GM10266 (cell line): ENCODE measurements at regions not wholly inside any gene's neighbourhood (a gene's known extent, or its start where the extent isn't known, plus 50 kb on each side); places are given as distances from the start of the nearest gene placed in this dataset.

Experiments
- DNase-seq: peaks from one replicate; pipeline ENCODE4 v3.0.0; 2012; ENCODE audit errors: extremely low spot score
- TF ChIP-seq, protein P1 (sequence below): IDR thresholded peaks from 2 replicates; pipeline ENCODE4 v1.5.1; 2012; ENCODE audit warnings: mild to moderate bottlenecking, low read depth; ENCODE audit not compliant: control insufficient read depth, insufficient read depth; ENCODE audit errors: missing control alignments

DNA sequence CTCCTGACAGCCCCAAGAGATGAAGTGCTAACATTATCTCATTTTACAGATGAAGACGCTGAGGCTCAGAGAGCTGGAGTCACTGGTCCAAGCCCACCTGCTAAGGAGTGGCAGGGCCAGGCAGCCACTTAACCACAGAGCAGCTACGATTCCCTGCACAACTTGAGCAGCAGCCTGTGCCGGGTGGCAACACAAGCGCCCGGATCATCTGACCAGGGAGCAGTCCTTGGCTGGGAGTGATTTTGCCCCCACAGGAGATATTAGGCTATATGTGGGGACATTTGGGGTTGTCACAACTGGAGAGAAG, 93.2 kb upstream of the PTPN1 start:
- no peak for DNase-seq
- TF ChIP-seq, protein P1, sequence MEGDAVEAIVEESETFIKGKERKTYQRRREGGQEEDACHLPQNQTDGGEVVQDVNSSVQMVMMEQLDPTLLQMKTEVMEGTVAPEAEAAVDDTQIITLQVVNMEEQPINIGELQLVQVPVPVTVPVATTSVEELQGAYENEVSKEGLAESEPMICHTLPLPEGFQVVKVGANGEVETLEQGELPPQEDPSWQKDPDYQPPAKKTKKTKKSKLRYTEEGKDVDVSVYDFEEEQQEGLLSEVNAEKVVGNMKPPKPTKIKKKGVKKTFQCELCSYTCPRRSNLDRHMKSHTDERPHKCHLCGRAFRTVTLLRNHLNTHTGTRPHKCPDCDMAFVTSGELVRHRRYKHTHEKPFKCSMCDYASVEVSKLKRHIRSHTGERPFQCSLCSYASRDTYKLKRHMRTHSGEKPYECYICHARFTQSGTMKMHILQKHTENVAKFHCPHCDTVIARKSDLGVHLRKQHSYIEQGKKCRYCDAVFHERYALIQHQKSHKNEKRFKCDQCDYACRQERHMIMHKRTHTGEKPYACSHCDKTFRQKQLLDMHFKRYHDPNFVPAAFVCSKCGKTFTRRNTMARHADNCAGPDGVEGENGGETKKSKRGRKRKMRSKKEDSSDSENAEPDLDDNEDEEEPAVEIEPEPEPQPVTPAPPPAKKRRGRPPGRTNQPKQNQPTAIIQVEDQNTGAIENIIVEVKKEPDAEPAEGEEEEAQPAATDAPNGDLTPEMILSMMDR: no peak

DNA sequence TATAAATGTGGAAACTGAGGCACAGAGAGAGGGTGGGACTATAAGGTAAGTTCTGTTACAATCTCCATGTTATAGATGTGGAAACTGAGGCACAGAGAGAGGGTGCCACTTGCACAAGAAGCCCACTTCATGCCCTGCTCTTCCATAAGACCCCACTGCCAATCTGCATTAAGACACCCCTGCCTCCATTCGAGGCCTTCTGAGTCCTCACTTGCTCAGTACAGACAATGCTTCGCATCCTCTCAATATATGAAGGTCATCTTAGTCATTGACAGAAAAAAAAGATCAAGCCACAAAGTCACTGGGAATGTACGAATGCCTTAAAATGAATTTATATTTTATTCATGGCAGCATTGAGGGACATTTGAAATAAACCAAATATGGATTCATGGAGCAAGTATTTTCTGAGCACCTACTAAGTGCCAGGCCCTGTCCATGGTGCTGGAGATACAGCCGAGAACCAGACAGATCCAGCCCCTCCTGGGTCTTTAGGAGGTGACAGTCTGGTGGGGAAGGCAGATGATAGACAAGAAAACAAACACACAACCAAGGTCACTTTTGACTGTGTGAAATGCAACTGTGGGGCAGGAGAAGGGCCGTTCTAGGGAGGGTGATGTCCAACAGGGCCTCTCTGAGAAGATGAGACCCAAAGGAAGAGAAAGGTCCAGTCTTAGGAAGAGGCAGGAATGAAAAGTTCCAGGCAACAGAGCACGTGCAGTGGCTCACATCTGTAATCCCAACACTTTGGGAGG, 92.5 kb upstream of the PTPN1 start:
- DNase-seq: no peak
- TF ChIP-seq, protein P1: no peak

DNA sequence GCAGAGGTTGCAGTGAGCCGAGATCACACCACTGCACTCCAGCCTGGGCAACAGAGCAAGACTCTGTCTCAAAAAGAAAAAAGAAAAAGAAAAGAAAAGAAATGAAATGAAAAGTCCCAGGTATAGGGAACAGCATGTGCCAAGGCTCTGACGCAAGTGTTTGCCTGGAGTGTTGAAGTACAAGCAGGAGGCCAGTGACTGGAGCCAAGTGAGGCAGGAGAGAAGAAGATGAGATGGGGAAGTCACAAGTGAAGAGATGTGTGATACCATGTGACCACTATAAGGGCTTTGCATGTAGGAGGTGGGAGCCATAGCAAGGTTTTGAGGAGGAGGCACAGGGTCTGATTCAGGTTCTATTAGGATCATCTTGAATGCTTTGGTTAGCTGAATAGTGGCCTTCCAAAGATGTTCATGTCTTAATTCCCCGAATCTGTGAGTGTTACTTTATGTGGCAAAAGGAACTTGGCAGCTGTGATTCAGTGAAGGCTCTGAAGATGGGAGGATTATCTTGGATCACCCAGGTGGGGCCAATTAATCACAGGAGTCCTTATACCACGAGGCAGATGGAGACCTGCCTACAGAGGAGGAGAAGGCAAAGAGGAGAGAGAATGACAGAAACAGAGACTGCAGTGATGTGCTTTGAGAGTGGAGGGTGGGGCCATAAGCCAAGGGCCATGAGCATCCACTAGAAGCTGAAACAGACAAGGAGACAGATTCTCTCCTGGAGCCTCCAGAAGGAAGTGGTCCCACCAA, 91.1 kb upstream of the PTPN1 start:
- TF ChIP-seq, protein P1: no peak
- no peak for DNase-seq

DNA sequence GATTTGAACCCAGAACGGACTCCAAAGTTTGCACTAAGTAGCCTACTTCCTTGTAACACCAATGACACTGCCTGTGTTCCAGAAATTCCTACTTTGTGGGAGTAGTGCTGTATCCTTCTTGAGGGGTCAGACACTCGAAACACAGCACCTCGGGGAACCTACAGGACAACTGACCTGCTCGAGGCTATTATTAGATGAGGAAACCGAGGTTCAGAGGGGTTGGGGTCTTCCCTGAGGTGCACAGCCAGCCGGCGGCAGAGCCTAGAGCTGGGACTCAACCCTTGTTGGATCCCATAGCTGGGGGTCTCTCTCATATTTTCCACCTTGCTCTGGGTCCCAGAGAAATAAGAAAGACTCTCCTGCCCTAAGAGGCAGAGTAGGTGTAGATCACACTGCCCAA, 89.8 kb upstream of the PTPN1 start:
- TF ChIP-seq, protein P1: no peak

DNA sequence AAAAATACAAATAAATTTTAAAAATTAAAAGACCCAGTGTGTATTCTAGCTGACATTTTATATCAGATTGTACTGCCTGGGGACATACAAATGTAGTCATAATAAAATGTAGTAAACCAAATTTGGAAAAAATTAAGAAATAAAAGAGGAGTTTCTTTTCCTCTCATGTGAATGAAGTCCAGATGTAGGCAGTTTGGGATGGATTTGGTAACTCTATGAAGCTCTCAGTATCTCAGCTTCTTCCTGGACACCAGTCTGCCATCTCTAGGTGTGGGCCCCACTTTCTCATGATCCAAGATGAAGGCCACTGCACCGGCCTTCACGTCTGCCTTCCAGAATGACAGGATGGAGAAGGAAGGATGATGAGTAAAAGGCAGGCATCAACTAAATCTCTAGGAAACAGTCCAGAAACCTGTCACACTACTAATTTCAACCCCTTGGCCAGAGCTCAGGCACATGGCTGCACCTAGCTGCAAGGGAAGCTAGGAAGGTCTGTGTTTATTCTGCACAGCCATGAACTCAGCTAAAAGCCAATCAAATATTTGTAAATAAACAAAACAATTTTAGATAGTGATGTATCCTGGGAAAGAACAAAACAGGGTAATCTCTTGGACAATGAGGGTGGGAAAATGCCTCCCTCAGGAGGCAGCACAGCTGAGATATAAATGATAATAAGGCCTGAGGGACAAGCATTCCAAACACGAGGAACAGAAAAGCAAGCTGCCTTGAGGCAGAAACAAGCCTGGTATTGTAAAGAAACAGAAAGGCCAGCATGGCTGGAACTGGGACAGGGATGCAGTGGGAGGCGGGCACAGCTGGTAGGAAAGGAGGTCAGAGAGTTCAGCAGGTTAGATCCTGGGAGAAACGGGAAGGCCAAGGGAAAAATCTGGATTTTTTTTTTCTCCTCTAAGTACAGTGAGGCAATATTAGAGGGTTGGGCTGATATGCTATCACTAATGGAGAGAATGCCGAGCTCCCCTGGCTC, 88.5 kb upstream of the PTPN1 start:
- TF ChIP-seq, protein P1: no peak
- DNase-seq: no peak

More for the DNA sequence above, 89.8 kb upstream of the PTPN1 start:
- DNase-seq: no peak

DNA sequence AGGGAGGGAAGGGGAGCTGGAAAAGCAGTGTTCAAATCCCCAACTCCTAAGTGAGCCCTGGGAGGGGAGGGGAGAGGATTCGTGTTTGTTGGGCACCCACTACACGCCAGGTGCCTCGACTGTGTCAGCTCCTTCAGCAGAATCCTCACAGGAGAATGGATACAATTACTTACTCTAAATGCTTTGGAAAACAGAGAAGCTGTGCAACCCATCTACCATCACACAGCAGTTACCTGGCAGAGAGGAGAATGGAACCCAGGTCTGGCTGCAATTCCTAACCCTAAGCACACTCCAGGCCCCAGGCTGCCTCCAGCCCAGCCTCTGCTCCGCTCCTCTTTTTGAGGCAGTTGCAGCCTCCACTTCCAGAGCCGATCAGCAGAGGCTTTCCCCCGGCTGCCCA, 86.4 kb upstream of the PTPN1 start:
- TF ChIP-seq, protein P1: no peak

More for the DNA sequence above, 86.4 kb upstream of the PTPN1 start:
- no peak for DNase-seq
